GM06990 (cell line): ENCODE measurements at regions not wholly inside any gene's neighbourhood (a gene's known extent, or its start where the extent isn't known, plus 50 kb on each side); places are given as distances from the start of the nearest gene placed in this dataset.

ENCODE experiments used
- DNase-seq: peaks from one replicate; pipeline ENCODE4 v3.0.0-alpha.2; 2011; ENCODE audit not compliant: insufficient read length; ENCODE audit errors: extremely low read depth
- H3K27me3 ChIP-seq: replicated peaks from 2 replicates; pipeline ENCODE4 v1.6.0; 2011; ENCODE audit warnings: low read length; ENCODE audit not compliant: control insufficient read depth, insufficient read depth
- H3K36me3 ChIP-seq: 2 replicates; pipeline ENCODE4 v1.5.1; 2011; ENCODE audit warnings: low read length; ENCODE audit not compliant: control insufficient read depth, insufficient read depth
- H3K4me3 ChIP-seq: replicated peaks from 2 replicates; pipeline ENCODE4 v1.5.1; 2011; ENCODE audit warnings: low read depth, mild to moderate bottlenecking, control low read depth, low read length
- CTCF ChIP-seq: IDR thresholded peaks from 2 replicates; pipeline ENCODE4 v1.5.1; 2011; ENCODE audit warnings: low read length, control low read depth, mild to moderate bottlenecking, inconsistent platforms; ENCODE audit not compliant: insufficient read depth, poor library complexity, severe bottlenecking

- H3K4me3 ChIP-seq = no peak overlapping the region
- no peaks in the 10 kb centered on the region for H3K27me3 ChIP-seq
- DNase-seq = no peak
- no peaks in the 10 kb centered on the region for H3K36me3 ChIP-seq
- no peak for TF ChIP-seq CTCF
These were observed 156.2 kb downstream of the PABPC4L start for GRCh38 chr4:134045411-134045810.

- TF ChIP-seq CTCF = no peak
- Histone ChIP-seq H3K4me3 (no peak overlapping the region), H3K27me3 (no peaks in the 10 kb centered on the region), H3K36me3 (no peaks in the 10 kb centered on the region)
- no peak for DNase-seq
These were observed 158.3 kb downstream of the PABPC4L start for GRCh38 chr4:134043266-134043665.

GRCh38 chr4:134028421-134028820 lies 173.2 kb downstream of the PABPC4L start:
- TF ChIP-seq CTCF = no peak
- no peak for DNase-seq

DNA sequence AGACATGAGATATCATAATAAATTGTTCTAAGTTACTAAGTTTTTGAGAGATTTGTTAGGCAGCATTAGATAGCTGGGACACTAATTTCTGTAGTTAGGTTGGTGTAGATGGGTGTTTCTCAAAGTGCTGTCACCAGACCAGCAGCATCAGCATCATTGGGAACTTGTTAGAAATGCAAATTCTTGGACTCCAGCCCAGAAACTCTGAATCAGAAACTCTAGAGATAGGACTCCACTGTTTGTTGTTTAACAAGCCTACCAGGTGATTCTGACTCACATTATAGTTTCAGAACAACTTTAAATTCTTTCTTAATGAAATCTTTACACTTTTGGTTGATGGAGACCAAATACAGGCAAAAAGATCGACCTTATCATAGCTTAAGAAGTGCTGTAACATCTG lies 173.7 kb downstream of the PABPC4L start:
- no peak for TF ChIP-seq CTCF
- Histone ChIP-seq H3K27me3 (no peaks in the 10 kb centered on the region), H3K4me3 (no peak overlapping the region), H3K36me3 (no peaks in the 10 kb centered on the region)
- DNase-seq = no peak

More at GRCh38 chr4:134028421-134028820, 173.2 kb downstream of the PABPC4L start:
- Histone ChIP-seq H3K4me3 (no peak overlapping the region), H3K36me3 (no peaks in the 10 kb centered on the region), H3K27me3 (no peaks in the 10 kb centered on the region)

- Histone ChIP-seq H3K4me3 (no peak overlapping the region), H3K36me3 (no peaks in the 10 kb centered on the region), H3K27me3 (no peaks in the 10 kb centered on the region)
- DNase-seq = no peak
- TF ChIP-seq CTCF = no peak
These were observed 177.3 kb downstream of the PABPC4L start for GRCh38 chr4:134024251-134024650.

DNA sequence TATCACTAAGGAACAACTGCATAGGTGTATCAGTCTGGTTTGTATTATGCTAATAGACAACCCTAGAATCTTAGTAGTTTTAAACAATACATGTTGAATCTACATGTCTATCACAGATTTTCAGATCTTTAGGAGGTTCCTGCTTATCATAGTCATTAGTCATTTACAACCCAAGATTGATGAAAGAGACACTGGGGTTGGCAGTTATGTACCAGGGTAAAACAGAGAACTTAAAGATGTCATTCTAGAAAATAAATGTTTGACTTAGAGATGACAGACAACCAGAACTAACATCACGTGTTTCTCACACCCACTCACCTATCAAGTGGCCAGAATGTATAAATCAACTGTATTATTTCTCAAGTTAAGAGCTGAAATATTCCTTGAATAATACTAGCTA lies 181.9 kb downstream of the PABPC4L start:
- TF ChIP-seq CTCF = no peak
- no peaks in the 10 kb centered on the region for H3K36me3 ChIP-seq
- H3K4me3 ChIP-seq = no peak overlapping the region
- H3K27me3 ChIP-seq = no peaks in the 10 kb centered on the region
- no peak for DNase-seq
